Right lung (tissue), 2 donors: ENCODE measurements at regions not wholly inside any gene's neighbourhood (a gene's known extent, or its start where the extent isn't known, plus 50 kb on each side); places are given as distances from the start of the nearest gene placed in this dataset.

ENCODE experiments used
- DNase-seq, 2 donors: peaks; one replicate each; pipeline ENCODE4 v3.0.0-alpha.2; 2013

GRCh38 chr6:16976385-16977183 is 125.3 kb upstream of the STMND1 start:
- DNase-seq: no peak

- DNase-seq: no peak
These were observed 127.0 kb upstream of the STMND1 start for GRCh38 chr6:16974704-16975359.

GRCh38 chr6:16974387-16974673 is 127.5 kb upstream of the STMND1 start:
- no peak for DNase-seq

- DNase-seq: no peak
These were observed 128.1 kb upstream of the STMND1 start for GRCh38 chr6:16973545-16974386.

- no peak for DNase-seq
These were observed 128.8 kb upstream of the STMND1 start for GRCh38 chr6:16973051-16973450.

GRCh38 chr6:16972535-16972934 is 129.3 kb upstream of the STMND1 start:
- DNase-seq: no peak

- peak; percentile 68 to 70 for DNase-seq
These were observed 131.9 kb upstream of the STMND1 start for GRCh38 chr6:16969699-16970655.

GRCh38 chr6:16968101-16968500 is 133.7 kb upstream of the STMND1 start:
- DNase-seq: no peak

- no peak for DNase-seq
These were observed 134.4 kb upstream of the STMND1 start for GRCh38 chr6:16967470-16967817.

- DNase-seq: no peak
These were observed 134.9 kb upstream of the STMND1 start for GRCh38 chr6:16966791-16967469.

- DNase-seq: no peak
These were observed 136.2 kb upstream of the STMND1 start for GRCh38 chr6:16965689-16966088.

- DNase-seq: peak; percentile 58 to 71
These were observed 137.0 kb upstream of the STMND1 start for GRCh38 chr6:16964553-16965499.

GRCh38 chr6:16961577-16961976 is 140.3 kb upstream of the STMND1 start:
- DNase-seq: no peak

GRCh38 chr6:16959789-16960188 is 142.1 kb upstream of the STMND1 start:
- DNase-seq: no peak

- DNase-seq: peak; percentile 37 to 46
These were observed 145.5 kb upstream of the STMND1 start for GRCh38 chr6:16956361-16956760.

- DNase-seq: no peak
These were observed 146.0 kb upstream of the STMND1 start for GRCh38 chr6:16955899-16956298.

- no peak for DNase-seq
These were observed 147.9 kb upstream of the STMND1 start for GRCh38 chr6:16953905-16954304.

GRCh38 chr6:16953446-16953845 is 148.4 kb upstream of the STMND1 start:
- no peak for DNase-seq

- DNase-seq: no peak
These were observed 150.9 kb upstream of the STMND1 start for GRCh38 chr6:16950825-16951495.
